ENCODE measurements at regions not wholly inside any gene's neighbourhood (a gene's known extent, or its start where the extent isn't known, plus 50 kb on each side); places are given as distances from the start of the nearest gene placed in this dataset.

GRCh38 chr2:60603533-60604190 lies 50.2 kb upstream of the BCL11A start:
- no peak for DNase-seq (ENCODE audit: low read depth)

GRCh38 chr2:60604486-60605064 lies 51.1 kb upstream of the BCL11A start:
- no peak for DNase-seq (ENCODE audit: low read depth)

- DNase-seq (ENCODE audit: low read depth), result no peak
These were observed 52.4 kb upstream of the BCL11A start for GRCh38 chr2:60605866-60606265.

GRCh38 chr2:60608679-60609078 lies 55.2 kb upstream of the BCL11A start:
- DNase-seq (ENCODE audit: low read depth), result no peak

GRCh38 chr2:60612033-60612432 lies 58.6 kb upstream of the BCL11A start:
- DNase-seq (ENCODE audit: low read depth), result no peak

- DNase-seq (ENCODE audit: low read depth), result no peak
These were observed 60.9 kb upstream of the BCL11A start for GRCh38 chr2:60614319-60614718.

- DNase-seq (ENCODE audit: low read depth), result no peak
These were observed 68.4 kb upstream of the BCL11A start for GRCh38 chr2:60621688-60622429.

- no peak for DNase-seq (ENCODE audit: low read depth)
These were observed 69.6 kb upstream of the BCL11A start for GRCh38 chr2:60623040-60623439.

GRCh38 chr2:60627412-60627811 lies 74.0 kb upstream of the BCL11A start:
- DNase-seq (ENCODE audit: low read depth), result no peak

- no peak for DNase-seq (ENCODE audit: low read depth)
These were observed 74.6 kb upstream of the BCL11A start for GRCh38 chr2:60628026-60628425.

- no peak for DNase-seq (ENCODE audit: low read depth)
These were observed 75.3 kb upstream of the BCL11A start for GRCh38 chr2:60628615-60629304.

GRCh38 chr2:60629305-60629662 lies 75.8 kb upstream of the BCL11A start:
- no peak for DNase-seq (ENCODE audit: low read depth)

GRCh38 chr2:60629801-60630385 lies 76.4 kb upstream of the BCL11A start:
- no peak for DNase-seq (ENCODE audit: low read depth)

- DNase-seq (ENCODE audit: low read depth), result no peak
These were observed 80.2 kb upstream of the BCL11A start for GRCh38 chr2:60633615-60634014.

GRCh38 chr2:60634438-60634837 lies 81.0 kb upstream of the BCL11A start:
- no peak for DNase-seq (ENCODE audit: low read depth)

- no peak for DNase-seq (ENCODE audit: low read depth)
These were observed 88.6 kb upstream of the BCL11A start for GRCh38 chr2:60641811-60642788.

GRCh38 chr2:60643747-60644146 lies 90.3 kb upstream of the BCL11A start:
- DNase-seq (ENCODE audit: low read depth), result no peak

GRCh38 chr2:60644951-60645350 lies 91.5 kb upstream of the BCL11A start:
- no peak for DNase-seq (ENCODE audit: low read depth)

- DNase-seq (ENCODE audit: low read depth), result no peak
These were observed 94.7 kb upstream of the BCL11A start for GRCh38 chr2:60648191-60648590.

- no peak for DNase-seq (ENCODE audit: low read depth)
These were observed 96.3 kb upstream of the BCL11A start for GRCh38 chr2:60649721-60650120.

GRCh38 chr2:60652832-60653340 lies 99.4 kb upstream of the BCL11A start:
- no peak for DNase-seq (ENCODE audit: low read depth)

Data from T-helper 22 cell (primary cell).